Kidney (tissue), 13 donors: ENCODE measurements at regions not wholly inside any gene's neighbourhood (a gene's known extent, or its start where the extent isn't known, plus 50 kb on each side); places are given as distances from the start of the nearest gene placed in this dataset.

Experiments
- DNase-seq, 5 donors: peaks; one replicate each; pipeline ENCODE4 v3.0.0-alpha.2; 2013 to 2020
- FAIRE-seq: peaks from 2 replicates; lab custom pipeline; 2012; peaks lifted over from hg19 to GRCh38; lab: Jason Lieb, UNC
- H3K27ac ChIP-seq, 2 donors: one replicate each; pipeline ENCODE4 v1.7.0; 2013; ENCODE audit warnings: low read depth in 2 of 2, low read length in 2 of 2, inconsistent platforms in 1 of 2
- H3K27me3 ChIP-seq: one replicate; pipeline ENCODE4 v1.7.1; 2013; ENCODE audit warnings: low read length, inconsistent platforms; ENCODE audit not compliant: control insufficient read depth, insufficient read depth
- H3K36me3 ChIP-seq, 3 donors: one replicate each; pipeline versions ENCODE4 v1.7.0 to v1.7.1; 2013; ENCODE audit warnings: low read length in 3 of 3, control low read depth in 1 of 3, inconsistent platforms in 1 of 3; ENCODE audit not compliant: insufficient read depth in 3 of 3, control insufficient read depth in 2 of 3
- H3K4me1 ChIP-seq, 3 donors: one replicate each; pipeline versions ENCODE4 v1.7.0 to v1.7.1; 2013; ENCODE audit warnings: low read length in 3 of 3, inconsistent platforms in 1 of 3, low read depth in 1 of 3; ENCODE audit not compliant: control insufficient read depth in 2 of 3, insufficient read depth in 2 of 3
- H3K4me3 ChIP-seq, 3 donors: one replicate each; pipeline versions ENCODE4 v1.7.0 to v1.8.1; 2013; ENCODE audit warnings: low read length in 3 of 3, control low read depth in 1 of 3, inconsistent platforms in 1 of 3
- H3K9ac ChIP-seq, 3 donors: one replicate each; pipeline versions ENCODE4 v1.7.0 to v1.7.1; 2013; ENCODE audit warnings: low read length in 3 of 3, control low read depth in 1 of 3, inconsistent platforms in 1 of 3
- H3K9me3 ChIP-seq, 3 donors: one replicate each; pipeline versions ENCODE4 v1.7.0 to v1.7.1; 2013; ENCODE audit warnings: low read length in 3 of 3, control low read depth in 1 of 3, inconsistent platforms in 1 of 3; ENCODE audit not compliant: control insufficient read depth in 2 of 3, insufficient read depth in 1 of 3
- CTCF ChIP-seq: IDR thresholded peaks from 3 replicates; pipeline ENCODE4 v1.5.1; 2012; ENCODE audit warnings: mild to moderate bottlenecking, moderate library complexity, borderline replicate concordance; ENCODE audit not compliant: insufficient read depth; ENCODE audit errors: extremely low read depth
- intact Hi-C: fragments of 100-400 bp; cut with DNase I; formaldehyde crosslinking; loops from one replicate; pipeline ENCODE4 v1.11.1; 2022
- donor health status: control.
- donor health status: control.
- donor health status: control.
- donor health status: control.
- donor health status: control.
- donor health status: DM: yes; HTN: yes; CAD: no.
- donor health status: Normal renal cell carcinoma (clear cell type).

GRCh38 chr6:1461207-1461606 is 71.8 kb downstream of the FOXF2 start:
- no peak overlapping the region for H3K4me3 ChIP-seq
- H3K9me3 ChIP-seq: peaks cover 0 to 3% (median 0%) of the 10 kb centered on the region in 3 donors
- no peak for TF ChIP-seq CTCF
- no peaks in the 10 kb centered on the region for H3K27me3 ChIP-seq
- no peak overlapping the region for H3K27ac ChIP-seq
- FAIRE-seq: no peak
- intact Hi-C loops: no loop called here
- no peak overlapping the region for H3K9ac ChIP-seq
- DNase-seq: no peak
- H3K36me3 ChIP-seq: no peaks in the 10 kb centered on the region
- no peaks in the 10 kb centered on the region for H3K4me1 ChIP-seq

DNA sequence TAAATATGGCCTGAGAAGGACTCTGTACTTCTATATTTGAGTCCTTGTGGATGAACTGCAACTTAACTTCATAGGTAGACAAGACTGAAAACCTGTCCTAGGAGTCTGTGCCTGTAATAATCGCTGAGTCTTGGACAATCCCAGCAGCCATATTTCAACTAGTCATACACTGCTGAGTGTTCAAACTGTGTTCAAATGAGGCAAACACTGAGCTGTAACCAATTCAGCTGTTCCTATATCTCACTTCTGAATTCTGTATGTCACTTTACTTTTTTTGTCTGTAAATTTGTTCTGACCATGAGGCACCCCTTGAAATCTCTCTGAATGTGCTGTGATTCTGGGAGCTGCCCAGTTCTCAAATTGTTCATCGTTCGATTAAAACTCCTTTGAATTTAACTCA is 72.4 kb downstream of the FOXF2 start:
- H3K9ac ChIP-seq: no peak overlapping the region
- FAIRE-seq: no peak
- H3K4me3 ChIP-seq: no peak overlapping the region
- no peak for DNase-seq
- no peaks in the 10 kb centered on the region for H3K27me3 ChIP-seq
- no peak overlapping the region for H3K27ac ChIP-seq
- TF ChIP-seq CTCF: no peak
- no peaks in the 10 kb centered on the region for H3K4me1 ChIP-seq
- H3K9me3 ChIP-seq: peaks cover 0 to 3% (median 0%) of the 10 kb centered on the region in 3 donors
- H3K36me3 ChIP-seq: no peaks in the 10 kb centered on the region
- intact Hi-C loops: no loop called here

GRCh38 chr6:1463275-1463674 is 73.9 kb downstream of the FOXF2 start:
- intact Hi-C loops: no loop called here
- H3K4me3 ChIP-seq: no peak overlapping the region
- no peaks in the 10 kb centered on the region for H3K27me3 ChIP-seq
- H3K9ac ChIP-seq: no peak overlapping the region
- no peak for DNase-seq
- no peak for TF ChIP-seq CTCF
- no peak for FAIRE-seq
- no peaks in the 10 kb centered on the region for H3K36me3 ChIP-seq
- no peak overlapping the region for H3K27ac ChIP-seq
- H3K9me3 ChIP-seq: peaks cover 0 to 3% (median 0%) of the 10 kb centered on the region in 3 donors
- no peaks in the 10 kb centered on the region for H3K4me1 ChIP-seq
